Heart left ventricle (tissue), 13 donors: ENCODE measurements at regions not wholly inside any gene's neighbourhood (a gene's known extent, or its start where the extent isn't known, plus 50 kb on each side); places are given as distances from the start of the nearest gene placed in this dataset.

Experiments
- POLR2A ChIP-seq, 2 donors: fragments of 450-650 bp; IDR thresholded peaks; one replicate each; pipeline ENCODE4 v1.6.1; 2017; ENCODE audit warnings: antibody characterized with exemption in 2 of 2, mild to moderate bottlenecking in 2 of 2, moderate library complexity in 2 of 2
- TF ChIP-seq, protein P1 (sequence below), 12 donors: fragments of 200-600 bp; sonication (generic) in 4 of 12; IDR thresholded peaks; one replicate each; pipeline versions ENCODE4 v1.5.0 to v1.8.0; 2018 to 2022; ENCODE audit warnings: antibody characterized with exemption in 12 of 12, mild to moderate bottlenecking in 5 of 12
- donor health status: ischemic (EF 13 %, LVEDD 7.1; RV severe dilation, severe dysfunction).
- donor health status: DM: no; HTN: yes; CAD: no.
- donor health status: DM: no; HTN: no; CAD: no.
- donor health status: ischemic (EF 25% LVEDD 6.9; RV normal size, moderate dysfunction).
- donor health status: ischemic (EF 25% LVEDD 5.7; RV mildly dilated, moderate dysfunction).
- donor health status: ischemic (EF 35%, LVEDD 5.7; RV mildly dilated, moderate dysfunction).
- donor health status: nonischemic (EF 11% LVEDD 7.7; RV severe dilation, severe dysfunction).
- donor health status: DM: yes; HTN: yes; CAD: no.
- donor health status: PGD.
- donor health status: ischemic (EF 29% LVEDD 5.4; RV normal size, mild dysfunction).
- donor health status: nonischemic (EF 23%, LVEDD 6.1; RV moderate dilation, normal function).

DNA sequence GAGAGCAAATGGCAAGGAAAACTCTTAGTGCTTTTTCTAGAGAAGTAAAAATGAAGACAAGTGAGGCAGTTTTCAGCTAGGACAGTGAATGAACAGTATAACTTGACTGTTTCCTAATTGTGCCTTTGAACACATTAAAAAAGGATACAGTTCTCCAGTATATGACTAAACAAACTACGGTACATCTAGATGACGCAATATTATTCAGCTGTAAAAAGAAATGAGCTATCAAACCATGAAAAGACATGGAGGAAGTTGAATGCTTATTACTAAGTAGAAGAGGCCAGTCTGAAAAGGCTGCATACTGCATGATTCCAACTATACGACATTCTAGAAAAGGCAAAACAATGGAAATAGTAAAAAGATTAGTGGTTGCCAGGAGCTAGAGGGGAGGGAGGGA is 206.3 kb downstream of the SIPA1L2 start:
- TF ChIP-seq, protein P1, sequence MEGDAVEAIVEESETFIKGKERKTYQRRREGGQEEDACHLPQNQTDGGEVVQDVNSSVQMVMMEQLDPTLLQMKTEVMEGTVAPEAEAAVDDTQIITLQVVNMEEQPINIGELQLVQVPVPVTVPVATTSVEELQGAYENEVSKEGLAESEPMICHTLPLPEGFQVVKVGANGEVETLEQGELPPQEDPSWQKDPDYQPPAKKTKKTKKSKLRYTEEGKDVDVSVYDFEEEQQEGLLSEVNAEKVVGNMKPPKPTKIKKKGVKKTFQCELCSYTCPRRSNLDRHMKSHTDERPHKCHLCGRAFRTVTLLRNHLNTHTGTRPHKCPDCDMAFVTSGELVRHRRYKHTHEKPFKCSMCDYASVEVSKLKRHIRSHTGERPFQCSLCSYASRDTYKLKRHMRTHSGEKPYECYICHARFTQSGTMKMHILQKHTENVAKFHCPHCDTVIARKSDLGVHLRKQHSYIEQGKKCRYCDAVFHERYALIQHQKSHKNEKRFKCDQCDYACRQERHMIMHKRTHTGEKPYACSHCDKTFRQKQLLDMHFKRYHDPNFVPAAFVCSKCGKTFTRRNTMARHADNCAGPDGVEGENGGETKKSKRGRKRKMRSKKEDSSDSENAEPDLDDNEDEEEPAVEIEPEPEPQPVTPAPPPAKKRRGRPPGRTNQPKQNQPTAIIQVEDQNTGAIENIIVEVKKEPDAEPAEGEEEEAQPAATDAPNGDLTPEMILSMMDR (IDR thresholded peaks at IDR 0.05), result no peak
- no peak for TF ChIP-seq POLR2A (IDR thresholded peaks at IDR 0.05)
